GM12864 (cell line): ENCODE measurements at regions not wholly inside any gene's neighbourhood (a gene's known extent, or its start where the extent isn't known, plus 50 kb on each side); places are given as distances from the start of the nearest gene placed in this dataset.

ENCODE experiments used
- DNase-seq: peaks from one replicate; pipeline ENCODE4 v3.0.0-alpha.2; 2011; ENCODE audit warnings: low read depth
- H3K4me3 ChIP-seq: 2 replicates; pipeline ENCODE4 v1.5.1; 2011; ENCODE audit warnings: mild to moderate bottlenecking, low read depth, low read length, control low read depth
- TF ChIP-seq, protein P1 (sequence below): IDR thresholded peaks from 2 replicates; pipeline ENCODE4 v1.5.1; 2011; ENCODE audit warnings: low read depth, mild to moderate bottlenecking, moderate library complexity, low read length, control low read depth, inconsistent platforms; ENCODE audit errors: missing control alignments

- no peak for DNase-seq
- H3K4me3 ChIP-seq, result no peak overlapping the region
- TF ChIP-seq, protein P1, sequence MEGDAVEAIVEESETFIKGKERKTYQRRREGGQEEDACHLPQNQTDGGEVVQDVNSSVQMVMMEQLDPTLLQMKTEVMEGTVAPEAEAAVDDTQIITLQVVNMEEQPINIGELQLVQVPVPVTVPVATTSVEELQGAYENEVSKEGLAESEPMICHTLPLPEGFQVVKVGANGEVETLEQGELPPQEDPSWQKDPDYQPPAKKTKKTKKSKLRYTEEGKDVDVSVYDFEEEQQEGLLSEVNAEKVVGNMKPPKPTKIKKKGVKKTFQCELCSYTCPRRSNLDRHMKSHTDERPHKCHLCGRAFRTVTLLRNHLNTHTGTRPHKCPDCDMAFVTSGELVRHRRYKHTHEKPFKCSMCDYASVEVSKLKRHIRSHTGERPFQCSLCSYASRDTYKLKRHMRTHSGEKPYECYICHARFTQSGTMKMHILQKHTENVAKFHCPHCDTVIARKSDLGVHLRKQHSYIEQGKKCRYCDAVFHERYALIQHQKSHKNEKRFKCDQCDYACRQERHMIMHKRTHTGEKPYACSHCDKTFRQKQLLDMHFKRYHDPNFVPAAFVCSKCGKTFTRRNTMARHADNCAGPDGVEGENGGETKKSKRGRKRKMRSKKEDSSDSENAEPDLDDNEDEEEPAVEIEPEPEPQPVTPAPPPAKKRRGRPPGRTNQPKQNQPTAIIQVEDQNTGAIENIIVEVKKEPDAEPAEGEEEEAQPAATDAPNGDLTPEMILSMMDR, result no peak
Measured at GRCh38 chr2:78541451-78542267, 483.8 kb upstream of the REG3G start.

DNA sequence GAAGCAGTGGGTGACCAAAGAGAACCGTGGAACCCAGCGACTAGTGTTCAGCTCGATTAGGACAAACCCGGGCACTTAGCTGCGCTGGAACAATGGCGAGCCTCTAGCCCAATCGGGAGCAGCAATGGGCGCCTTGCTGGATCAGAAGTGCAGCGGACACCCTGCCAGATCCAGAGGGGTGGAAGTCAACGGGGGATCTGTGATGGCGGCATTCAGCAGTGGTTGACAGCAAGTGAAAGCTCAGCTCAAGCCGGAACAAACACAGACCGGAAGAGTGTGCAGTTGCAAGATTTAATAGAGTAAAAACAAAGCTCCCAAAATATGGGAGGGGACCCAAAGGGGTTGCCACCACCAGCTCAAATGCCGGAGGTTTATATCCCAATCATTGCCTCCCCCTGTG, 478.7 kb upstream of the REG3G start:
- no peak for DNase-seq
- TF ChIP-seq, protein P1, result no peak
- no peak overlapping the region for H3K4me3 ChIP-seq

GRCh38 chr2:78549766-78550165, 475.7 kb upstream of the REG3G start:
- TF ChIP-seq, protein P1, result no peak
- H3K4me3 ChIP-seq, result no peak overlapping the region
- DNase-seq, result no peak

- no peak for DNase-seq
- H3K4me3 ChIP-seq, result no peak overlapping the region
- TF ChIP-seq, protein P1, result no peak
Measured at GRCh38 chr2:78553866-78554647, 471.4 kb upstream of the REG3G start.

DNA sequence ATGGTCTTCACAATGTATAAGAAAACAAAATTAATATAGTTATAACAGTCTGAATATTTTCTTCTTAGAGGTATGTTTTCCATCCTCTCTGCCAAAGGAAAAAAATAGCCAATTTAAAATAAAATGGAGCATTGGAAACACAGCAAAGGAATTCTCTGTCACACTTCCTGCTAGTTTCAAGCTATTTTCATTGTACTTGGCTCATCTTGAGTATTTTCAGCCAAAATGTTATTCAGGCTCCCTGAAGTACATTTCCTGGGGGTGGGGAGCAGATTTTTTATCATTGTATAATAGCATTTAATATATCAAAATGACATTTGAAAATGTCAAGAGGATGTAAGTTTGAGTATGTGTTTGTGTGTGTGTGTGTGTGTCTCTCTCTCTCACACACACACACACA, 463.6 kb upstream of the REG3G start:
- DNase-seq, result no peak
- TF ChIP-seq, protein P1, result no peak
- no peak overlapping the region for H3K4me3 ChIP-seq

DNA sequence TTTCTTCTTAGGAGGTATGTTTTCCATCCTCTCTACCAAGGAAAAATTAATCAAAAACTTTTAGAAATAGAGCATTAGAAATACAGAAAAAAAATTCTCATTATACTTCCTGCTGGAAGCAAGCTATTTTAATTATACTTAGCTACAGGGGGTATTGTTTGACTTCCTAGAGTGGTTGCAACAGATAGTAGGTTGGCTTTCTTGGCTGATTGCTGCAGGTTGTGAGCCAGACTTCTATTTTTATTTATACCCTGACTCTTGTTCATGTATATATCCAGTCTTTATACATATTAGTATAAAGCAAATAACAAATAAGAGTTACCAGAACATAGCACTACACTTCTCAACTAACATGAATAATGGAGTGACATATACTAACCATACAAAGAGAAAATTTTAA, 460.8 kb upstream of the REG3G start:
- TF ChIP-seq, protein P1, result no peak
- H3K4me3 ChIP-seq, result no peak overlapping the region
- DNase-seq, result no peak
